GM19043 (cell line): ENCODE measurements at regions not wholly inside any gene's neighbourhood (a gene's known extent, or its start where the extent isn't known, plus 50 kb on each side); places are given as distances from the start of the nearest gene placed in this dataset.

Experiments used
- ATAC-seq: cut with Tn5 transposase; IDR thresholded peaks from one replicate; pipeline ENCODE4 v1.9.1; 2021; ENCODE audit warnings: low read depth; ENCODE audit not compliant: unreplicated experiment

DNA sequence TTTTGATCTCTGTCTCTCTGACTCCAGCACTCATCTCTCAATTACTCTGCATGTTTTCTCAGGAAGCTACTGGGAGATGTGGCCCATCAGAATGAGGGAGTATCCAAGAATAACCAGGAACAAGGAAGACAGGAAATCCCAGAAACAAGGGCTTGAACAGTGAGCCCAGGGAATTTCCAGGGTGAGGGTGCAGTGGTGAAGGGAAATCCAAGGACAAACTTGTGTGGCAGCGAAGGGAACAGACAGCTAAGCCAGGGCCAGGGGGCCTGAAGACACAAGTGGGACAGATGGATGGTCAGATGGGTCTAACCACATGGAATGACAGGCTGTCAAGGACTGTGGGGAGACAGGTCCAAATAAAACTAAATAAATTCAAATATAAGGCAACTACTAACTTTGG, 121.8 kb upstream of the ERRFI1 start:
- no peak for ATAC-seq

- ATAC-seq = no peak
Observed at GRCh38 chr1:8146257-8146855, 120.2 kb upstream of the ERRFI1 start.

DNA sequence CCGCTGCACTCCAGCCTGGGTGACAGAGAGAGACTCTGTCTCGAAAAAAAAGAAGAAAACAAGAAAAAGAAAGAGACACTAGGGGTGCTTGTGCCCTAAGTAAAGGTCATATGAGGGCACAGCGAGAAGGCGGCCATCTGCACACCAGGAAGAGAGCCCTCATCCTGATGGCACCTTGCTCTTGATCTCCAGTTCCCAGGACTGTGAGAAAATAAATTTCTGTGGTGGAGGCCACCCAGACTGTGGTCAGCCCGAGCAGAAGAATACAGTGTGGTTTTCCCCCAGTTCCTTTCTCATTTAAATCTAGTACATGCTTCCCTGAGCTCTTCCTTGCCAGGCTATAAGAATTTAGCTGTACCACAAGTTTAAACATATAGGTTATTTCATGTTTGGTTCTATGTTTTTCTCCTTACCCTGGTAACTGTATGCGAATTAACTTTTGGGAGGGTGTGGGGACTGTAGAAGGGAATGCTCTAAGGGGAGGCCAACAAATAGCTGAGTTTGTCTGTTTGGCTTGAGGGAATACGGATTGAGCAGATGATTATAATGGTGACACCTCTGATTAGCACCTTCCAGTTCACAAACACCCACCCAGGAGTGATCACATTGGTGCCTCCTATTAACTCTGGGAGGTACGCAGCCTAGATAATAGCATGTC, 119.6 kb upstream of the ERRFI1 start:
- ATAC-seq = no peak

DNA sequence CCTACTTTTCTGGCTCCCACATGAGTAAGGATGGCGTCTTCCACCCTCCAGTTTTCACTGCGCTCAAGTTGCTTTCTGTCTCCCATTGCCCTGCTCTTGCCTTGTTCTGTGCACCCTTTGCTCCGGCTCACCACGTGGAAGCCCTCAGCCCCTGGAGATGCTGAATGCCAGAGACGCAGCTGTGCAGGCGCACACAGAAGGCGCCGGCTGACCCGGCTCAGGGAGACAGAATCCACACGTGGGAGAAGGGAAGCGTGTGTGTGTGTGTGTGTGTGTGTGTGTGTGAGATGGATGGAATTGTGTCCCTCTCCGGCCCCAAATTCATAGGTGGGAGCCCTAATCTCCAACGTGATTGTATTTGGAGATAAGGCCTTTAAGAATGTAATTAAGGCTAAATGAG, 118.2 kb upstream of the ERRFI1 start:
- ATAC-seq = no peak

DNA sequence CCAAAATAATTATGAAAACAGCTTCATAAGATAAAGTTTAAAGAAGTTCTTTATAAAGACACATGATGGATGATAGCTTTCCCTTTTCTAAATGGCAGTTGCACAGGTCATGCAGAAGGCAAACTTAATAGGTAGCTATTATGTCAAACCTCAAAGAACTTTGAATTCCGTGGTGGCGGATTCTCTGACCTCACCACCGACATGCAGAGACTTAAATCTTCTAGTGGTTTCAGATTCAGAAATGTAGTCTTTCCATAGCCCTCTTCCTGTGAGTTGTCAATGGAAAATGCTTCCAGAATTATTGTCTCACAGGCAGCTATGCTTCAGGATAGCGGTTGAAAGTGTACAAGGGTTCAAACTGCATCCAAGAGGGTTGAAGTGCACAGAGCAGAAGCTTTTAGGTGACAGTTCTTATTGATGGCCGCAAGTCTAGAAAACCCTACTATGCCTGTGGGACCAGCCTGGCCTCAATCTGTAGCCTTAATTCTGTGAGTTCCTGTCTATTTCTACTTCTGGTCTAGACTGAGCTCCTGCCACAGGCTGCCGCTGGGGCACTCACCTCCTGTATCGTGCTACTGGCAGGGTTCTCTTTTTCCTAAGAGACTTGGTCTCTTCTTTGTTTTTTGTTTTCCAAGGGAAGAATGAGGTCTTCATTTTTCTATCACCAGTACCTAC, 117.0 kb upstream of the ERRFI1 start:
- ATAC-seq = no peak

GRCh38 chr1:8139941-8140340, 113.8 kb upstream of the ERRFI1 start:
- ATAC-seq = no peak

- ATAC-seq = no peak
Observed at GRCh38 chr1:8139383-8139782, 113.3 kb upstream of the ERRFI1 start.

- ATAC-seq = no peak
Observed at GRCh38 chr1:8138673-8139072, 112.6 kb upstream of the ERRFI1 start.

GRCh38 chr1:8137481-8138244, 111.6 kb upstream of the ERRFI1 start:
- no peak for ATAC-seq

GRCh38 chr1:8136766-8137165, 110.7 kb upstream of the ERRFI1 start:
- no peak for ATAC-seq

GRCh38 chr1:8135250-8135649, 109.1 kb upstream of the ERRFI1 start:
- no peak for ATAC-seq

GRCh38 chr1:8134546-8135235, 108.6 kb upstream of the ERRFI1 start:
- no peak for ATAC-seq

GRCh38 chr1:8133657-8134430, 107.7 kb upstream of the ERRFI1 start:
- no peak for ATAC-seq

GRCh38 chr1:8133190-8133589, 107.1 kb upstream of the ERRFI1 start:
- ATAC-seq = no peak

GRCh38 chr1:8127171-8127641, 101.1 kb upstream of the ERRFI1 start:
- ATAC-seq = no peak

DNA sequence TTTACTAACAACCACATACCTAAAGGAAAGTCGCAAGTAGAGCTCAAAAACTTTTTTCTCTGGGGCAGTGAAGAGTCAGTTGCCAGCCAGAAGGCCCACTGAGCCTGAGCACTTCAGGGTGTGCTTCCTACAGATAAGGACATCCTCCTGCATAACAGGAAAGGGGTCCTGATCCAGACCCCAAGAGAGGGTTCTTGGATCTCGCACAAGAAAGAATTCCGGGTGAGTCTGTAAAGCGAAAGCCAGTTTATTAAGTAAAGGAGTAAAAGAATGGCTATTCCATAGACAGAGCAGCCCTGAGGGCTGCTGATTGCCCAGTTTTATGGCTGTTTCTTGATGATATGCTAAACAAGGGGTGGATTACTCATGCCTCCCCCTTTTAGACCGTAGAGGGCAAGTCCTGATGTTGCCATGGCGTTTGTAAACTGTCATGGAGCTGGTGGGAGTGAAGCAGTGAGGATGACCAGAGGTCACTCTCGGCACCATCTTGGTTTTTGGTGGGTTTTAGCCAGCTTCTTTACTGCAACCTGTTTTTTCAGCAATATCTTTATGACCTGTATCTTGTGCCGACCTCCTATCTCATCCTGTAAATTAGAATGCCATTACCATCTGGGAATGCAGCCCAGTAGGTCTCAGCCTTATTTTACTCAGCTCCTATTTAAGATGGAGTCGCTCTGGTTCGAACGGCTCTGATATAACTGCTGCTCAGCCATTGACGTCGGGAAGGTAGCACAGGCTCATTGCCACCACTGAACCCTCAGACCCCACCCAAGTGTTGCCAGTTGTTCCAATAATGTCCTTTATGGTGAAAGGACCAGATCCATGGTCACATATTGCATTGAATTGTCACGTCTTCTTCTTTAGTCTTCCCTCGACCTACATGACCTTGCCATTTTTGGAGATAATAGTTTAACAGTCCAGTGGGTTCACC, 96.6 kb upstream of the ERRFI1 start:
- no peak for ATAC-seq

DNA sequence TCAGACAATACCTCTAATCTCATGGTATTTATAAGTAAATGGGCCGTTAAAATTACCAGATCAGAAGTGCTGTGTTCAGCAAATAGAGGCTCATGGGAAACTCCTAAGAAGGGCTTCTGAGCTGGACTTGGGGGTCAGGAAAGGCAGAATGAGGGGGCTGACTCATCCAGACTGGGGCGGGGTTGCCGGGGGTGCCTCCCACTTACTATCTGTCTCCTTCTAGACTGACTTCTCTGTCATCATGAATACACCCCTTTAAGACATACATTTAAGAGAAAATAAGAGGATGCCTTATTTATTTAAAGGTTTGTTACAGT, 96.0 kb upstream of the ERRFI1 start:
- ATAC-seq = no peak

DNA sequence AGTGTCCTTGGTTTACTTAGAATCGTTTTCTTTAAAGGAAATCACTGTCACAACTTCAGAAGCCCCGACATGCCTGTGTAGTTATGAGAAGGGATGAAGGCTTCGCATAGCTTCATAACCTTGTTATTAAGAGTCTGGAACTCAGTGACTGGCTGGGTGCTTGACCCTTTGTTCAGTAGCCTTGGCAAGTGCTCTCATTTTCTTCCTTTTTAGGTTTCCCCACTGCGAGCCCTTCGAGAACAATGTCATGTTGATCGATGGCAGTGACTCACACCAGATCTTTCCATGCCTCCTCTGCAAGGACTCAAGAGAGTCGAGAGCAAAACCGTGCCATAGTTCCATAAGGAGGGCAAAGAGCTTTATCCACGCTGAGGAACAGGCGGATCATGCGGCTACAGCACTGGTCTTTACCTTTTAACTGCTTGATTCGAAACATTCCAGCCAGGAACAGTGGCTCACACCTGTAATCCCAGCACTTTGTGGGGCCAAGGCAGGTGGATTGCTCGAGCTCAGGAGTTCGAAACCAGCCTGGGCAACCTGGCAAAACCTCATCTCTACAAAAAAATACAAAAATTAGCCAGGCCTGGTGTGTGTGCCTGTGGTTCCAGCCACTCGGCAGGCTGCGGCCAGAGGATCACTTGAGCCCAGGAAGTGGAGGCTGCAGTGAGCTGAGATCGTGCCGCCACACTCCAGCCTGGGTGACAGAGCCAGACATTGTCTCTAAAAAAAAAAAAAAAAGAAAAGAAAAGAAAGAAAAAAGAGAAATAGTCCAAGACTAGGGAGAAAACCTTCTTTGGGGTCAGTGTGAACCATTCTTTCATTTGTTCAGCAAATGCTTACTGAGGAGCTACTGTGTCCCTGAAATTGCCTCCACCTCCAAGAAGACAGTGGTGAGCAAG, 95.4 kb upstream of the ERRFI1 start:
- no peak for ATAC-seq
